GM23338 (cell line): ENCODE measurements at regions not wholly inside any gene's neighbourhood (a gene's known extent, or its start where the extent isn't known, plus 50 kb on each side); places are given as distances from the start of the nearest gene placed in this dataset.

Experiments
- ATAC-seq: fragments of 200-7000 bp; cut with Tn5 transposase; 3 replicates; pipeline ENCODE4 v1.9.1; 2020
- DNase-seq: peaks from one replicate; pipeline ENCODE4 v3.0.0-alpha.2; 2015; ENCODE audit warnings: low spot score
- H2AFZ ChIP-seq: fragments of 200-600 bp; sonication (generic); 2 replicates; pipeline ENCODE4 v1.8.0; 2016; ENCODE audit warnings: antibody characterized with exemption, mild to moderate bottlenecking, moderate library complexity
- H3F3A ChIP-seq: fragments of 200-600 bp; sonication (generic); replicated peaks from 2 replicates; pipeline ENCODE4 v1.8.0; 2017; ENCODE audit warnings: antibody characterized with exemption, mixed run types, low read depth
- H3K27ac ChIP-seq: fragments of 200-600 bp; sonication (generic); 2 replicates; pipeline ENCODE4 v1.6.1; 2016; ENCODE audit warnings: low read depth
- H3K27me3 ChIP-seq: fragments of 200-600 bp; sonication (generic); 2 replicates; pipeline ENCODE4 v1.8.0; 2016; ENCODE audit warnings: mild to moderate bottlenecking, mixed run types, moderate library complexity; ENCODE audit not compliant: insufficient read depth
- H3K36me3 ChIP-seq: fragments of 200-600 bp; sonication (generic); 2 replicates; pipeline ENCODE4 v1.8.0; 2016; ENCODE audit warnings: mild to moderate bottlenecking; ENCODE audit not compliant: insufficient read depth
- H3K4me1 ChIP-seq: fragments of 200-600 bp; sonication (generic); 2 replicates; pipeline ENCODE4 v1.8.0; 2016; ENCODE audit warnings: mild to moderate bottlenecking, moderate library complexity; ENCODE audit not compliant: insufficient read depth
- H3K4me2 ChIP-seq: fragments of 200-600 bp; sonication (generic); 2 replicates; pipeline ENCODE4 v1.7.1; 2017; ENCODE audit warnings: mixed run types
- H3K4me3 ChIP-seq: fragments of 200-600 bp; sonication (generic); 2 replicates; pipeline ENCODE4 v1.6.1; 2016; ENCODE audit warnings: mixed run types
- H3K79me2 ChIP-seq: fragments of 200-600 bp; sonication (generic); replicated peaks from 2 replicates; pipeline ENCODE4 v1.8.0; 2017; ENCODE audit warnings: mild to moderate bottlenecking; ENCODE audit not compliant: insufficient read depth
- H3K9me2 ChIP-seq: fragments of 200-600 bp; sonication (generic); 2 replicates; pipeline ENCODE4 v1.8.0; 2017; ENCODE audit not compliant: insufficient read depth
- H4K20me1 ChIP-seq: fragments of 200-600 bp; sonication (generic); replicated peaks from 2 replicates; pipeline ENCODE4 v1.8.0; 2017; ENCODE audit warnings: mild to moderate bottlenecking; ENCODE audit not compliant: insufficient read depth
- H3K27ac Mint-ChIP-seq: 2 replicates; pipeline ENCODE4 v1.8.0; 2020; ENCODE audit warnings: inconsistent platforms, mild to moderate bottlenecking, moderate library complexity, mixed read lengths
- H3K27me3 Mint-ChIP-seq: 3 replicates; pipeline ENCODE4 v1.8.0; 2022; ENCODE audit warnings: low read depth, mild to moderate bottlenecking, moderate library complexity, mixed read lengths, inconsistent platforms; ENCODE audit not compliant: insufficient read depth, poor library complexity
- H3K36me3 Mint-ChIP-seq: 3 replicates; pipeline ENCODE4 v1.8.0; 2021; ENCODE audit warnings: low read depth, mild to moderate bottlenecking, inconsistent platforms, moderate library complexity, mixed read lengths
- H3K4me1 Mint-ChIP-seq: 3 replicates; pipeline ENCODE4 v1.8.0; 2020; ENCODE audit warnings: mild to moderate bottlenecking, inconsistent platforms, mixed read lengths
- H3K4me3 Mint-ChIP-seq: 3 replicates; pipeline ENCODE4 v1.8.0; 2021; ENCODE audit warnings: moderate library complexity, mild to moderate bottlenecking, inconsistent platforms, mixed read lengths
- H3K9me3 Mint-ChIP-seq: 3 replicates; pipeline ENCODE4 v1.8.0; 2020; ENCODE audit warnings: moderate library complexity, mild to moderate bottlenecking, inconsistent platforms, mixed read lengths
- CREB1 ChIP-seq: fragments of 250-450 bp; sonication (Bioruptor Pico); IDR thresholded peaks from 2 replicates; pipeline ENCODE4 v1.5.0; 2020; ENCODE audit warnings: low read depth, mild to moderate bottlenecking, moderate library complexity
- ETS1 ChIP-seq: IDR thresholded peaks from 2 replicates; pipeline ENCODE4 v1.6.1; 2016; ENCODE audit warnings: antibody characterized with exemption
- EZH2 ChIP-seq: fragments of 200-600 bp; sonication (generic); IDR thresholded peaks from one replicate; pipeline ENCODE4 v1.8.0; 2017; ENCODE audit warnings: antibody characterized with exemption, mild to moderate bottlenecking, low read depth; ENCODE audit not compliant: unreplicated experiment
- EZH2phosphoT487 ChIP-seq: fragments of 200-600 bp; sonication (generic); IDR thresholded peaks from one replicate; pipeline ENCODE4 v1.8.1; 2018; ENCODE audit warnings: antibody characterized with exemption; ENCODE audit not compliant: unreplicated experiment
- JUNB ChIP-seq: IDR thresholded peaks from one replicate; pipeline ENCODE4 v1.6.1; 2016; ENCODE audit warnings: antibody characterized with exemption; ENCODE audit not compliant: unreplicated experiment
- NANOG ChIP-seq: IDR thresholded peaks from 2 replicates; pipeline ENCODE4 v1.6.1; 2016; ENCODE audit warnings: antibody characterized with exemption, borderline replicate concordance
- POLR2AphosphoS5 ChIP-seq: IDR thresholded peaks from 2 replicates; pipeline ENCODE4 v1.6.1; 2016; ENCODE audit warnings: antibody characterized with exemption, low read depth
- STAT1 ChIP-seq: IDR thresholded peaks from one replicate; pipeline ENCODE4 v1.6.1; 2016; ENCODE audit warnings: antibody characterized with exemption; ENCODE audit not compliant: unreplicated experiment
- ZNF114 ChIP-seq: fragments of 250-450 bp; sonication (Bioruptor Pico); IDR thresholded peaks from 2 replicates; pipeline ENCODE4 v1.5.0; 2020; ENCODE audit warnings: mild to moderate bottlenecking, moderate library complexity
- ZNF331 ChIP-seq: fragments of 250-450 bp; sonication (Bioruptor Pico); IDR thresholded peaks from 2 replicates; pipeline ENCODE4 v1.5.0; 2020; ENCODE audit warnings: low read depth, mild to moderate bottlenecking, moderate library complexity
- ZNF462 ChIP-seq: fragments of 250-450 bp; sonication (Bioruptor Pico); IDR thresholded peaks from 2 replicates; pipeline ENCODE4 v1.5.0; 2020; ENCODE audit warnings: mild to moderate bottlenecking, moderate library complexity
- TF ChIP-seq, protein P1 (sequence below), 2 experiments: fragments of 200-600 bp in 1 of 2; sonication (generic) in 1 of 2; conservative IDR thresholded peaks; 2 replicates each; pipeline versions ENCODE4 v1.5.1 to v1.6.1; 2016 to 2017; ENCODE audit warnings: antibody characterized with exemption in 2 of 2, low read depth in 2 of 2, mild to moderate bottlenecking in 2 of 2, moderate library complexity in 1 of 2
- TF ChIP-seq, protein P2 (sequence below): IDR thresholded peaks from one replicate; pipeline ENCODE4 v1.6.1; 2018; ENCODE audit warnings: antibody characterized with exemption; ENCODE audit not compliant: unreplicated experiment

- Histone ChIP-seq H3K9me2 (0 out of 2 replicates have a peak, but pooled peaks cover 3% of the 10 kb centered on the region), H3K4me3 (no peak overlapping the region), H3K36me3 (peaks cover 3% of the 10 kb centered on the region; the same call in 1 of the 2 replicates), H4K20me1 (no peaks in the 10 kb centered on the region), H3K79me2 (no peaks in the 10 kb centered on the region), H3K4me1 (no peaks in the 10 kb centered on the region), H3F3A (no peaks in the 10 kb centered on the region), H3K27ac (no peak overlapping the region), H3K4me2 (no peak overlapping the region), H3K27me3 (no peaks in the 10 kb centered on the region), H2AFZ (peak overlapping the region; percentile 6; the same call in 1 of the 2 replicates)
- no peak overlapping the region for H3K4me3 Mint-ChIP-seq
- H3K4me1 Mint-ChIP-seq, result peaks cover 13% of the 10 kb centered on the region; the same call in 2 of the 3 replicates
- H3K36me3 Mint-ChIP-seq, result peaks cover 21% of the 10 kb centered on the region
- ATAC-seq (no peak), DNase-seq (no peak)
- H3K27me3 Mint-ChIP-seq, result peaks cover 2% of the 10 kb centered on the region
- TF ChIP-seq EZH2 (no peak), STAT1 (no peak), JUNB (no peak), ZNF114 (CRISPR knock-in tag) (no peak), POLR2AphosphoS5 (no peak), ZNF331 (CRISPR knock-in tag) (no peak), CREB1 (CRISPR knock-in tag) (no peak), ETS1 (no peak), EZH2phosphoT487 (no peak), NANOG (no peak), ZNF462 (CRISPR knock-in tag) (no peak)
- TF ChIP-seq, protein P1, sequence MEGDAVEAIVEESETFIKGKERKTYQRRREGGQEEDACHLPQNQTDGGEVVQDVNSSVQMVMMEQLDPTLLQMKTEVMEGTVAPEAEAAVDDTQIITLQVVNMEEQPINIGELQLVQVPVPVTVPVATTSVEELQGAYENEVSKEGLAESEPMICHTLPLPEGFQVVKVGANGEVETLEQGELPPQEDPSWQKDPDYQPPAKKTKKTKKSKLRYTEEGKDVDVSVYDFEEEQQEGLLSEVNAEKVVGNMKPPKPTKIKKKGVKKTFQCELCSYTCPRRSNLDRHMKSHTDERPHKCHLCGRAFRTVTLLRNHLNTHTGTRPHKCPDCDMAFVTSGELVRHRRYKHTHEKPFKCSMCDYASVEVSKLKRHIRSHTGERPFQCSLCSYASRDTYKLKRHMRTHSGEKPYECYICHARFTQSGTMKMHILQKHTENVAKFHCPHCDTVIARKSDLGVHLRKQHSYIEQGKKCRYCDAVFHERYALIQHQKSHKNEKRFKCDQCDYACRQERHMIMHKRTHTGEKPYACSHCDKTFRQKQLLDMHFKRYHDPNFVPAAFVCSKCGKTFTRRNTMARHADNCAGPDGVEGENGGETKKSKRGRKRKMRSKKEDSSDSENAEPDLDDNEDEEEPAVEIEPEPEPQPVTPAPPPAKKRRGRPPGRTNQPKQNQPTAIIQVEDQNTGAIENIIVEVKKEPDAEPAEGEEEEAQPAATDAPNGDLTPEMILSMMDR (conservative IDR thresholded peaks at IDR 0.05; ENCODE audit: low read depth in 2 of 2), result no peak
- TF ChIP-seq, protein P2, sequence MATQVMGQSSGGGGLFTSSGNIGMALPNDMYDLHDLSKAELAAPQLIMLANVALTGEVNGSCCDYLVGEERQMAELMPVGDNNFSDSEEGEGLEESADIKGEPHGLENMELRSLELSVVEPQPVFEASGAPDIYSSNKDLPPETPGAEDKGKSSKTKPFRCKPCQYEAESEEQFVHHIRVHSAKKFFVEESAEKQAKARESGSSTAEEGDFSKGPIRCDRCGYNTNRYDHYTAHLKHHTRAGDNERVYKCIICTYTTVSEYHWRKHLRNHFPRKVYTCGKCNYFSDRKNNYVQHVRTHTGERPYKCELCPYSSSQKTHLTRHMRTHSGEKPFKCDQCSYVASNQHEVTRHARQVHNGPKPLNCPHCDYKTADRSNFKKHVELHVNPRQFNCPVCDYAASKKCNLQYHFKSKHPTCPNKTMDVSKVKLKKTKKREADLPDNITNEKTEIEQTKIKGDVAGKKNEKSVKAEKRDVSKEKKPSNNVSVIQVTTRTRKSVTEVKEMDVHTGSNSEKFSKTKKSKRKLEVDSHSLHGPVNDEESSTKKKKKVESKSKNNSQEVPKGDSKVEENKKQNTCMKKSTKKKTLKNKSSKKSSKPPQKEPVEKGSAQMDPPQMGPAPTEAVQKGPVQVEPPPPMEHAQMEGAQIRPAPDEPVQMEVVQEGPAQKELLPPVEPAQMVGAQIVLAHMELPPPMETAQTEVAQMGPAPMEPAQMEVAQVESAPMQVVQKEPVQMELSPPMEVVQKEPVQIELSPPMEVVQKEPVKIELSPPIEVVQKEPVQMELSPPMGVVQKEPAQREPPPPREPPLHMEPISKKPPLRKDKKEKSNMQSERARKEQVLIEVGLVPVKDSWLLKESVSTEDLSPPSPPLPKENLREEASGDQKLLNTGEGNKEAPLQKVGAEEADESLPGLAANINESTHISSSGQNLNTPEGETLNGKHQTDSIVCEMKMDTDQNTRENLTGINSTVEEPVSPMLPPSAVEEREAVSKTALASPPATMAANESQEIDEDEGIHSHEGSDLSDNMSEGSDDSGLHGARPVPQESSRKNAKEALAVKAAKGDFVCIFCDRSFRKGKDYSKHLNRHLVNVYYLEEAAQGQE, result no peak
- peaks cover 27% of the 10 kb centered on the region for H3K9me3 Mint-ChIP-seq
- no peak overlapping the region for H3K27ac Mint-ChIP-seq
Observed at GRCh38 chr4:131426023-131426758, 1722.9 kb upstream of the PCDH10 start.
